ENCODE measurements at regions not wholly inside any gene's neighbourhood (a gene's known extent, or its start where the extent isn't known, plus 50 kb on each side); places are given as distances from the start of the nearest gene placed in this dataset.

GRCh38 chr11:93952082-93952780 is 68.9 kb upstream of the HEPHL1 start:
- H3K4me1 ChIP-seq (ENCODE audit: control insufficient read depth in 2 of 2, insufficient read depth in 2 of 2, low read length in 2 of 2): no peaks in the 10 kb centered on the region
- no peaks in the 10 kb centered on the region for H3K36me3 ChIP-seq (replicated peaks in 1 of 2; ENCODE audit: control extremely low read depth in 1 of 2, control insufficient read depth in 1 of 2, extremely low read depth in 1 of 2, insufficient read depth in 2 of 2, low read length in 1 of 2)
- ATAC-seq (ENCODE audit: low read depth): no peak
- POLR2A ChIA-PET: no interaction called here
- no peak overlapping the region for H3K4me2 ChIP-seq (replicated peaks; ENCODE audit: low read depth, low read length, poor library complexity, severe bottlenecking)
- H3K4me1 Mint-ChIP-seq: no peaks in the 10 kb centered on the region
- intact Hi-C loops (cut with micrococcal nuclease): no loop called here
- no peaks in the 10 kb centered on the region for H3K27me3 ChIP-seq (replicated peaks in 1 of 4; ENCODE audit: control extremely low read depth in 1 of 4, control insufficient read depth in 3 of 4, insufficient read depth in 4 of 4, low read length in 3 of 4)
- peaks cover 0 to 4% (median 0%) of the 10 kb centered on the region in 3 donors for H3K9me3 ChIP-seq (ENCODE audit: control extremely low read depth in 1 of 3, control insufficient read depth in 2 of 3, insufficient read depth in 1 of 3, low read length in 2 of 3)
- H3K4me3 ChIP-seq (ENCODE audit: control extremely low read depth in 1 of 5, extremely low read depth in 1 of 5, insufficient read depth in 1 of 5, low read depth in 2 of 5, low read length in 4 of 5): no peak overlapping the region
- H3K79me2 ChIP-seq (ENCODE audit: control insufficient read depth, insufficient read depth, low read length): no peaks in the 10 kb centered on the region
- TF ChIP-seq CTCF (IDR thresholded peaks at IDR 0.05) (no peak), EZH2 (IDR thresholded peaks at IDR 0.05; ENCODE audit: borderline replicate concordance, insufficient read depth, low read depth, low read length, poor library complexity, severe bottlenecking) (no peak)
- H3K9ac ChIP-seq (ENCODE audit: low read length): no peak overlapping the region
- peaks cover 14% of the 10 kb centered on the region for H3K27me3 Mint-ChIP-seq
- no peaks in the 10 kb centered on the region for H4K20me1 ChIP-seq (ENCODE audit: control insufficient read depth, insufficient read depth, low read length, poor library complexity, severe bottlenecking)
- 100% methylated on average over 3 of the region's 6 CpGs for WGBS (ENCODE audit: insufficient coverage)
- no peak overlapping the region for H2AFZ ChIP-seq (ENCODE audit: insufficient read depth, low read depth, low read length, poor library complexity, severe bottlenecking)
- no peaks in the 10 kb centered on the region for H3K9me3 Mint-ChIP-seq (ENCODE audit: insufficient read depth)
- H3K27ac Mint-ChIP-seq: no peak overlapping the region
- no peak overlapping the region for H3K27ac ChIP-seq (ENCODE audit: low read length in 2 of 2)
- H3K4me3 Mint-ChIP-seq: no peak overlapping the region
- CTCF ChIA-PET: no interaction called here
- no peak for DNase-seq

GRCh38 chr11:93957397-93957952 is 63.7 kb upstream of the HEPHL1 start:
- CTCF ChIA-PET: no interaction called here
- Mint-ChIP-seq H3K27me3 (peaks cover 4% of the 10 kb centered on the region), H3K9me3 (ENCODE audit: insufficient read depth) (no peaks in the 10 kb centered on the region), H3K27ac (no peak overlapping the region), H3K4me3 (no peak overlapping the region), H3K4me1 (no peaks in the 10 kb centered on the region)
- intact Hi-C loops (cut with micrococcal nuclease): no loop called here
- Histone ChIP-seq H3K4me1 (ENCODE audit: control insufficient read depth in 2 of 2, insufficient read depth in 2 of 2, low read length in 2 of 2) (no peaks in the 10 kb centered on the region), H3K27ac (ENCODE audit: low read length in 2 of 2) (no peak overlapping the region), H3K27me3 (replicated peaks in 1 of 4; ENCODE audit: control extremely low read depth in 1 of 4, control insufficient read depth in 3 of 4, insufficient read depth in 4 of 4, low read length in 3 of 4) (no peaks in the 10 kb centered on the region), H3K79me2 (ENCODE audit: control insufficient read depth, insufficient read depth, low read length) (no peaks in the 10 kb centered on the region), H3K9me3 (ENCODE audit: control extremely low read depth in 1 of 3, control insufficient read depth in 2 of 3, insufficient read depth in 1 of 3, low read length in 2 of 3) (peaks cover 0 to 4% (median 0%) of the 10 kb centered on the region in 3 donors), H3K4me3 (ENCODE audit: control extremely low read depth in 1 of 5, extremely low read depth in 1 of 5, insufficient read depth in 1 of 5, low read depth in 2 of 5, low read length in 4 of 5) (no peak overlapping the region), H2AFZ (ENCODE audit: insufficient read depth, low read depth, low read length, poor library complexity, severe bottlenecking) (no peak overlapping the region), H3K4me2 (replicated peaks; ENCODE audit: low read depth, low read length, poor library complexity, severe bottlenecking) (no peak overlapping the region), H3K36me3 (replicated peaks in 1 of 2; ENCODE audit: control extremely low read depth in 1 of 2, control insufficient read depth in 1 of 2, extremely low read depth in 1 of 2, insufficient read depth in 2 of 2, low read length in 1 of 2) (no peaks in the 10 kb centered on the region), H4K20me1 (ENCODE audit: control insufficient read depth, insufficient read depth, low read length, poor library complexity, severe bottlenecking) (no peaks in the 10 kb centered on the region), H3K9ac (ENCODE audit: low read length) (no peak overlapping the region)
- no peak for TF ChIP-seq EZH2 (IDR thresholded peaks at IDR 0.05; ENCODE audit: borderline replicate concordance, insufficient read depth, low read depth, low read length, poor library complexity, severe bottlenecking)
- no peak for TF ChIP-seq CTCF (IDR thresholded peaks at IDR 0.05)
- ATAC-seq (ENCODE audit: low read depth) (no peak), DNase-seq (no peak)
- WGBS (ENCODE audit: insufficient coverage): 74% methylated on average over 4 of the region's 5 CpGs
- POLR2A ChIA-PET: no interaction called here

Data from B cell (primary cell).